Colonic mucosa (tissue), 4 donors: ENCODE measurements at regions not wholly inside any gene's neighbourhood (a gene's known extent, or its start where the extent isn't known, plus 50 kb on each side); places are given as distances from the start of the nearest gene placed in this dataset.

Experiments
- DNase-seq: peaks from one replicate; pipeline ENCODE4 v3.0.0-alpha.2; 2020
- H3K27ac ChIP-seq: fragments of 200-600 bp; one replicate; pipeline ENCODE4 v1.8.0; 2021
- H3K27me3 ChIP-seq: fragments of 200-600 bp; one replicate; pipeline ENCODE4 v1.8.0; 2021
- H3K36me3 ChIP-seq: fragments of 200-600 bp; one replicate; pipeline ENCODE4 v1.8.0; 2021
- H3K4me1 ChIP-seq: fragments of 200-600 bp; one replicate; pipeline ENCODE4 v1.8.0; 2021; ENCODE audit warnings: mild to moderate bottlenecking
- H3K4me3 ChIP-seq: fragments of 200-600 bp; one replicate; pipeline ENCODE4 v1.8.0; 2021
- H3K9ac ChIP-seq, 2 donors: one replicate each; pipeline ENCODE4 v1.7.0; 2013; ENCODE audit warnings: control low read depth in 2 of 2, low read depth in 2 of 2, low read length in 2 of 2
- H3K9me3 ChIP-seq: fragments of 200-600 bp; one replicate; pipeline ENCODE4 v1.8.0; 2021
- CTCF ChIP-seq: fragments of 200-600 bp; IDR thresholded peaks from one replicate; pipeline ENCODE4 v1.8.0; 2022; ENCODE audit warnings: antibody characterized with exemption, mild to moderate bottlenecking
- intact Hi-C: fragments of 100-400 bp; cut with DNase I; formaldehyde crosslinking; loops from one replicate; pipeline ENCODE4 v1.14.1; 2022
- donor health status: healthy.
- donor health status: DM: no; HTN: no; CAD: no.
- donor health status: DM: no; HTN: no; CAD: no.

- H3K9me3 ChIP-seq = no peaks in the 10 kb centered on the region
- no peak overlapping the region for H3K27ac ChIP-seq
- intact Hi-C loops = no loop called here
- no peak for TF ChIP-seq CTCF
- H3K4me3 ChIP-seq = no peak overlapping the region
- H3K36me3 ChIP-seq = no peaks in the 10 kb centered on the region
- no peak overlapping the region for H3K9ac ChIP-seq
- H3K4me1 ChIP-seq = no peaks in the 10 kb centered on the region
- DNase-seq = no peak
- H3K27me3 ChIP-seq = no peaks in the 10 kb centered on the region
These were observed 279.1 kb upstream of the RAG2 start for GRCh38 chr11:36877149-36877548.

- no peaks in the 10 kb centered on the region for H3K36me3 ChIP-seq
- H3K4me3 ChIP-seq = no peak overlapping the region
- H3K9ac ChIP-seq = no peak overlapping the region
- H3K4me1 ChIP-seq = no peaks in the 10 kb centered on the region
- DNase-seq = no peak
- TF ChIP-seq CTCF = no peak
- no peaks in the 10 kb centered on the region for H3K27me3 ChIP-seq
- H3K27ac ChIP-seq = no peak overlapping the region
- intact Hi-C loops = no loop called here
- no peaks in the 10 kb centered on the region for H3K9me3 ChIP-seq
These were observed 278.2 kb upstream of the RAG2 start for GRCh38 chr11:36876266-36876665.

- Histone ChIP-seq H3K27ac (no peak overlapping the region), H3K4me1 (no peaks in the 10 kb centered on the region), H3K36me3 (no peaks in the 10 kb centered on the region), H3K4me3 (no peak overlapping the region), H3K9ac (no peak overlapping the region), H3K9me3 (no peaks in the 10 kb centered on the region), H3K27me3 (no peaks in the 10 kb centered on the region)
- TF ChIP-seq CTCF = no peak
- intact Hi-C loops = no loop called here
- no peak for DNase-seq
These were observed 276.3 kb upstream of the RAG2 start for GRCh38 chr11:36874291-36874690.

GRCh38 chr11:36870361-36870760, 272.3 kb upstream of the RAG2 start:
- no peaks in the 10 kb centered on the region for H3K9me3 ChIP-seq
- no peaks in the 10 kb centered on the region for H3K4me1 ChIP-seq
- H3K9ac ChIP-seq = no peak overlapping the region
- no peak overlapping the region for H3K27ac ChIP-seq
- intact Hi-C loops = no loop called here
- no peak overlapping the region for H3K4me3 ChIP-seq
- no peaks in the 10 kb centered on the region for H3K27me3 ChIP-seq
- DNase-seq = no peak
- no peak for TF ChIP-seq CTCF
- H3K36me3 ChIP-seq = no peaks in the 10 kb centered on the region

DNA sequence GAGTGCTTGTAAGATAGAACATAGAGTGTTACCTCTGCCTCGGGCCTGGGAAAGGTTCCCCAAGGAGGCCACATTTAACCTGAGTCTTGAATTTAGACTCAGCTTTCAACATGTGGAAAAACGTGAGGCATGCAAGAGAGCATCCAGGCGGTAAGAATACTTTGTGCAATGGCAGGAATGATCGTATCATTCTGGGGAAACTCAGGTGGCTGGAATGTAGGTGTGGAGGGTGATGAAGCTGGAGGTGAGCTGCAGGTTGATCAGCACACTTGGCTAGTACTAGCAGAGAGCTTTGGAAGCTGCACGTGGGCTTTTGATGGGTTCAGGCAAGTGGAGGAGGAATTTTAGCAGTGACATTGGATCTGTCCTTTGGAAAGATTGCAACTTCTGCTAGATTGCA, 270.3 kb upstream of the RAG2 start:
- no peak overlapping the region for H3K27ac ChIP-seq
- TF ChIP-seq CTCF = no peak
- DNase-seq = no peak
- H3K9ac ChIP-seq = no peak overlapping the region
- H3K9me3 ChIP-seq = no peaks in the 10 kb centered on the region
- no peak overlapping the region for H3K4me3 ChIP-seq
- H3K36me3 ChIP-seq = no peaks in the 10 kb centered on the region
- no peaks in the 10 kb centered on the region for H3K27me3 ChIP-seq
- no peaks in the 10 kb centered on the region for H3K4me1 ChIP-seq
- intact Hi-C loops = no loop called here

GRCh38 chr11:36865846-36866245, 267.8 kb upstream of the RAG2 start:
- no peak overlapping the region for H3K27ac ChIP-seq
- no peaks in the 10 kb centered on the region for H3K4me1 ChIP-seq
- H3K36me3 ChIP-seq = no peaks in the 10 kb centered on the region
- H3K9ac ChIP-seq = no peak overlapping the region
- intact Hi-C loops = no loop called here
- TF ChIP-seq CTCF = no peak
- no peak overlapping the region for H3K4me3 ChIP-seq
- no peaks in the 10 kb centered on the region for H3K27me3 ChIP-seq
- DNase-seq = no peak
- H3K9me3 ChIP-seq = no peaks in the 10 kb centered on the region
